ENCODE measurements at regions not wholly inside any gene's neighbourhood (a gene's known extent, or its start where the extent isn't known, plus 50 kb on each side); places are given as distances from the start of the nearest gene placed in this dataset.

DNA sequence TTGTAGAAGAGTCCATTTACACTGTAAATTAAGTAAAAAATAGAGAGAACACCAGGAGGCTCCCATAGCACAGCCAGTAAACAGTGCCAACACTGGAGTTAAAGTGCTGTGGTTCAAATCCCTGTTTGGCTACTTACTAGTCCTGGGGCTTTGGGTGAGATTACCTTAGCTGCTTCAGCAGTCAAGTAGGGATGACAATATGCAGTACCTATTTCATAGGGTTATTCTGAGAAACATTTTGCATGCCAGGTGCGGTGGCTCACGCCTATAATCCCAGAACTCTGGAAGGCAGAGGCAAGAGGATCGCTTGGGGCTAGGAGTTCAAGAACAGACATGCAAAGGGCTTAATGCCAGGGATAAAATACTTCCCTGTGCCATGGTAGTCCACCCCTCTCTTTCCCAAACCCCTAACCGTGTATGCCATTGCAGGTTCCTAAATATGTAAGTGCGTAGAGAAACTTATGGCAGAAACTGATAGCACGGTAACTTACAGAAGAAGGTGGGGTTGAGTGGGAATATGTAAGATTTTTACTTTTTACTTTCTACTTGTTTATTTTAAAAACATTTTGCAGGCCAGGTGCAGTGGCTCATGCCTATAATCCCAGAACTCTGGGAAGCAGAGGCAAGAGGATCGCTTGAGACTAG is 86.4 kb upstream of the PICALM start:
- no peaks in the 10 kb centered on the region for H3K27me3 ChIP-seq (ENCODE audit: control insufficient read depth in 2 of 2, insufficient read depth in 2 of 2, low read length in 2 of 2)
- H3K9ac ChIP-seq (replicated peaks; ENCODE audit: extremely low read depth, insufficient read depth, low read length), result no peak overlapping the region
- intact Hi-C loops (cut with micrococcal nuclease) (no loop called here), dilution Hi-C loops (cut with MboI; ENCODE audit: extremely low pct_ligation_motif_present, low sequenced_read_pairs) (no loop called here)
- BruUV-seq (replicated peaks), result no TSS peak
- no peaks in the 10 kb centered on the region for H3K9me3 ChIP-seq (replicated peaks; ENCODE audit: control insufficient read depth, insufficient read depth, low read length)
- no peak overlapping the region for H3K27ac ChIP-seq (ENCODE audit: insufficient read depth, low read depth, low read length)
- no peaks in the 10 kb centered on the region for H3K9me1 ChIP-seq (replicated peaks; ENCODE audit: control insufficient read depth, extremely low read depth, insufficient read depth, low read length)
- no peak for FAIRE-seq
- ChIA-PET CTCF (no interaction called here), POLR2A (no interaction called here)
- H3K36me3 ChIP-seq (ENCODE audit: control insufficient read depth in 2 of 2, extremely low read depth in 1 of 2, insufficient read depth in 2 of 2, low read length in 2 of 2), result no peaks in the 10 kb centered on the region
- TF ChIP-seq GATA2 (IDR thresholded peaks at IDR 0.05; ENCODE audit: insufficient read depth, insufficient read length, low read depth, low read length), result no peak
- TF ChIP-seq, protein P1, sequence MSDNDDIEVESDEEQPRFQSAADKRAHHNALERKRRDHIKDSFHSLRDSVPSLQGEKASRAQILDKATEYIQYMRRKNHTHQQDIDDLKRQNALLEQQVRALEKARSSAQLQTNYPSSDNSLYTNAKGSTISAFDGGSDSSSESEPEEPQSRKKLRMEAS (IDR thresholded peaks at IDR 0.05; ENCODE audit: insufficient read depth, insufficient read length), result no peak
- TF ChIP-seq EZH2 (IDR thresholded peaks at IDR 0.05; ENCODE audit: borderline replicate concordance, low read depth, low read length, severe bottlenecking), result no peak
- TF ChIP-seq POLR2A (IDR thresholded peaks at IDR 0.05; ENCODE audit: low read depth, low read length), result no peak
- TF ChIP-seq FOS (IDR thresholded peaks at IDR 0.05; ENCODE audit: borderline replicate concordance, insufficient read depth, low read length), result no peak
- no peak for TF ChIP-seq JUN (IDR thresholded peaks at IDR 0.05; ENCODE audit: borderline replicate concordance, insufficient read depth, insufficient read length, low read depth)
- TF ChIP-seq, protein P2, sequence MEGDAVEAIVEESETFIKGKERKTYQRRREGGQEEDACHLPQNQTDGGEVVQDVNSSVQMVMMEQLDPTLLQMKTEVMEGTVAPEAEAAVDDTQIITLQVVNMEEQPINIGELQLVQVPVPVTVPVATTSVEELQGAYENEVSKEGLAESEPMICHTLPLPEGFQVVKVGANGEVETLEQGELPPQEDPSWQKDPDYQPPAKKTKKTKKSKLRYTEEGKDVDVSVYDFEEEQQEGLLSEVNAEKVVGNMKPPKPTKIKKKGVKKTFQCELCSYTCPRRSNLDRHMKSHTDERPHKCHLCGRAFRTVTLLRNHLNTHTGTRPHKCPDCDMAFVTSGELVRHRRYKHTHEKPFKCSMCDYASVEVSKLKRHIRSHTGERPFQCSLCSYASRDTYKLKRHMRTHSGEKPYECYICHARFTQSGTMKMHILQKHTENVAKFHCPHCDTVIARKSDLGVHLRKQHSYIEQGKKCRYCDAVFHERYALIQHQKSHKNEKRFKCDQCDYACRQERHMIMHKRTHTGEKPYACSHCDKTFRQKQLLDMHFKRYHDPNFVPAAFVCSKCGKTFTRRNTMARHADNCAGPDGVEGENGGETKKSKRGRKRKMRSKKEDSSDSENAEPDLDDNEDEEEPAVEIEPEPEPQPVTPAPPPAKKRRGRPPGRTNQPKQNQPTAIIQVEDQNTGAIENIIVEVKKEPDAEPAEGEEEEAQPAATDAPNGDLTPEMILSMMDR (IDR thresholded peaks at IDR 0.05; ENCODE audit: extremely low read depth in 1 of 2, insufficient read depth in 1 of 2, low read depth in 1 of 2, low read length in 2 of 2), result no peak
- no peak for DNase-seq (ENCODE audit: low read depth, low spot score)
- no peaks in the 10 kb centered on the region for H3K79me2 ChIP-seq (ENCODE audit: control insufficient read depth, insufficient read depth, low read length)
- no peak overlapping the region for H3K4me2 ChIP-seq (ENCODE audit: insufficient read depth, low read length)
- no peak overlapping the region for H2AFZ ChIP-seq (ENCODE audit: low read depth, low read length)
- H3K4me3 ChIP-seq (replicated peaks in 1 of 3; ENCODE audit: insufficient read depth in 1 of 3, low read depth in 1 of 3, low read length in 3 of 3), result no peak overlapping the region
- no peaks in the 10 kb centered on the region for H4K20me1 ChIP-seq (replicated peaks; ENCODE audit: control insufficient read depth, extremely low read depth, insufficient read depth, low read length)
- H3K4me1 ChIP-seq (ENCODE audit: control insufficient read depth, extremely low read depth, insufficient read depth, low read length), result peaks cover 24% of the 10 kb centered on the region

Data from endothelial cell of umbilical vein (primary cell).